ENCODE measurements at regions not wholly inside any gene's neighbourhood (a gene's known extent, or its start where the extent isn't known, plus 50 kb on each side); places are given as distances from the start of the nearest gene placed in this dataset.
"Not testable (repeated sequence)": the region's sequence is repeated elsewhere in the genome, so short reads cannot be mapped to it uniquely, and the experiment has no call there.

DNA sequence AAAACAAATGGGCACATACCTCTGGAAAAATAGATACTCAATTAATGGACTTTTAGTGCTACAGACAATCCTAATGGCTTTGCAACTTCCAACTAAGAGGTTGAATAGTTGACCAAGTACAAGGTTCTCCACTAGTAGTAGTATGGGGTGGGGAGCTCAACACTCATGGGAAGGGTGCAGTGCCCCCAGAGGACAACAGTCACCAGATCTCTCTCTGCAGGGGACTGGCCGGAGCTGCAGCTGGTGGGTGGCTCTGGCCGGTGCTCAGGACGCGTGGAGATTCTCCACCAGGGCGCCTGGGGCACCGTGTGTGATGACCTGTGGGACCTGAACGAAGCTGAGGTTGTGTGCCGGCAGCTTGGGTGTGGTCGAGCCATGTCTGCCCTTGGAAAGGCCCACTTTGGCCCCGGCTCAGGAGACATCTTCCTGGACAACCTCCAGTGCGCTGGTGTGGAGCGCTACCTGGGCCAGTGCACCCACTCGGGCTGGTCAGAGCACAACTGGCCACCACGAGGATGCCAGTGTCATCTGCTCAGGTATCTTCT lies 68.1 kb downstream of the CUZD1 start:
- H3K27ac Mint-ChIP-seq, result no peak overlapping the region
- H3K36me3 Mint-ChIP-seq, result no peaks in the 10 kb centered on the region
- no peak overlapping the region for H3K4me3 Mint-ChIP-seq
- peaks cover 6% of the 10 kb centered on the region; the same call in 1 of the 2 replicates for H3K27me3 Mint-ChIP-seq (ENCODE audit: low read depth)
- DNase-seq (ENCODE audit: low spot score) (no peak), ATAC-seq (no peak)
- peaks cover 13% of the 10 kb centered on the region for H3K4me1 Mint-ChIP-seq
- POLR2A ChIA-PET, result no interaction called here
- CTCF ChIA-PET, result interaction anchor here (0.8 kb wide), 1 partner anchor 129 kb away, joined by 3 read pairs; no protein-coding TSS in a partner anchor
- H3K9me3 Mint-ChIP-seq, result peaks cover 9% of the 10 kb centered on the region; the same call in 1 of the 2 replicates
- TF ChIP-seq MAX (CRISPR knock-in tag; IDR thresholded peaks at IDR 0.05), result no peak
- TF ChIP-seq TCF7 (CRISPR knock-in tag; IDR thresholded peaks at IDR 0.05; ENCODE audit: low read depth), result no peak
- TF ChIP-seq, protein P1, sequence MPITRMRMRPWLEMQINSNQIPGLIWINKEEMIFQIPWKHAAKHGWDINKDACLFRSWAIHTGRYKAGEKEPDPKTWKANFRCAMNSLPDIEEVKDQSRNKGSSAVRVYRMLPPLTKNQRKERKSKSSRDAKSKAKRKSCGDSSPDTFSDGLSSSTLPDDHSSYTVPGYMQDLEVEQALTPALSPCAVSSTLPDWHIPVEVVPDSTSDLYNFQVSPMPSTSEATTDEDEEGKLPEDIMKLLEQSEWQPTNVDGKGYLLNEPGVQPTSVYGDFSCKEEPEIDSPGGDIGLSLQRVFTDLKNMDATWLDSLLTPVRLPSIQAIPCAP (CRISPR knock-in tag; IDR thresholded peaks at IDR 0.05), result no peak
- TF ChIP-seq ZBTB43 (CRISPR knock-in tag; IDR thresholded peaks at IDR 0.05), result no peak
- TF ChIP-seq, protein P2, sequence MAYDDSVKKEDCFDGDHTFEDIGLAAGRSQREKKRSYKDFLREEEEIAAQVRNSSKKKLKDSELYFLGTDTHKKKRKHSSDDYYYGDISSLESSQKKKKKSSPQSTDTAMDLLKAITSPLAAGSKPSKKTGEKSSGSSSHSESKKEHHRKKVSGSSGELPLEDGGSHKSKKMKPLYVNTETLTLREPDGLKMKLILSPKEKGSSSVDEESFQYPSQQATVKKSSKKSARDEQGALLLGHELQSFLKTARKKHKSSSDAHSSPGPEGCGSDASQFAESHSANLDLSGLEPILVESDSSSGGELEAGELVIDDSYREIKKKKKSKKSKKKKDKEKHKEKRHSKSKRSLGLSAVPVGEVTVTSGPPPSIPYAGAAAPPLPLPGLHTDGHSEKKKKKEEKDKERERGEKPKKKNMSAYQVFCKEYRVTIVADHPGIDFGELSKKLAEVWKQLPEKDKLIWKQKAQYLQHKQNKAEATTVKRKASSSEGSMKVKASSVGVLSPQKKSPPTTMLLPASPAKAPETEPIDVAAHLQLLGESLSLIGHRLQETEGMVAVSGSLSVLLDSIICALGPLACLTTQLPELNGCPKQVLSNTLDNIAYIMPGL (CRISPR knock-in tag; IDR thresholded peaks at IDR 0.05), result no peak

DNA sequence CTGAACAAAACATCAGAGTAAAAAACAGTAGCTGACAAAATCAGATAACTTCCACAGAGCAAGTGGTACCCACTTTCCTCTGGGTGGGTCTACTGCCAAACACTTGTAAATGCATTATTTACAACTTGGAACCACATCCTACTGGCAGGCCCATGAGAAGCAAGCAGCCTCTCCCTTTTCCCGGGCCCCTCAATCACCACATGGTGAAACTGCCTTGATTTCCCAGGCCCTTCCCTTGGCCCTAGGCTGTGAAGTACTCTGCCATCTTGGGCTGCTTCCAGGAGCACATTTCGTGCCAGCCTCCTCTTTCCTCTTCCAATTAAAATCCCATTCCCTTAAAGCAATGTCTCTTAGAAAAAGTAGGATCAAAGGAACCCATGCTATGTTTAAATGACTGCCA lies 71.4 kb downstream of the CUZD1 start:
- TF ChIP-seq AFF4 (CRISPR knock-in tag; IDR thresholded peaks at IDR 0.05; ENCODE audit: borderline replicate concordance) (no peak), MAX (CRISPR knock-in tag; IDR thresholded peaks at IDR 0.05) (no peak), ZNF232 (CRISPR knock-in tag; IDR thresholded peaks at IDR 0.05) (no peak), NFYB (CRISPR knock-in tag; conservative IDR thresholded peaks at IDR 0.05; ENCODE audit: low read depth) (no peak), NFATC4 (CRISPR knock-in tag; IDR thresholded peaks at IDR 0.05) (no peak), TEAD4 (CRISPR knock-in tag; IDR thresholded peaks at IDR 0.05) (no peak), NFE2L1 (CRISPR knock-in tag; IDR thresholded peaks at IDR 0.05) (no peak)
- TF ChIP-seq, protein P3, sequence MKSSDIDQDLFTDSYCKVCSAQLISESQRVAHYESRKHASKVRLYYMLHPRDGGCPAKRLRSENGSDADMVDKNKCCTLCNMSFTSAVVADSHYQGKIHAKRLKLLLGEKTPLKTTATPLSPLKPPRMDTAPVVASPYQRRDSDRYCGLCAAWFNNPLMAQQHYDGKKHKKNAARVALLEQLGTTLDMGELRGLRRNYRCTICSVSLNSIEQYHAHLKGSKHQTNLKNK (CRISPR knock-in tag; IDR thresholded peaks at IDR 0.05), result no peak
- TF ChIP-seq, protein P4, sequence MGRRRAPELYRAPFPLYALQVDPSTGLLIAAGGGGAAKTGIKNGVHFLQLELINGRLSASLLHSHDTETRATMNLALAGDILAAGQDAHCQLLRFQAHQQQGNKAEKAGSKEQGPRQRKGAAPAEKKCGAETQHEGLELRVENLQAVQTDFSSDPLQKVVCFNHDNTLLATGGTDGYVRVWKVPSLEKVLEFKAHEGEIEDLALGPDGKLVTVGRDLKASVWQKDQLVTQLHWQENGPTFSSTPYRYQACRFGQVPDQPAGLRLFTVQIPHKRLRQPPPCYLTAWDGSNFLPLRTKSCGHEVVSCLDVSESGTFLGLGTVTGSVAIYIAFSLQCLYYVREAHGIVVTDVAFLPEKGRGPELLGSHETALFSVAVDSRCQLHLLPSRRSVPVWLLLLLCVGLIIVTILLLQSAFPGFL (CRISPR knock-in tag; IDR thresholded peaks at IDR 0.05; ENCODE audit: borderline replicate concordance), result no peak
- POLR2A ChIA-PET, result no interaction called here
- DNase-seq (ENCODE audit: low spot score) (no peak), ATAC-seq (no peak)
- H3K9me3 Mint-ChIP-seq, result no peaks in the 10 kb centered on the region
- peaks cover 6% of the 10 kb centered on the region; the same call in 1 of the 2 replicates for H3K27me3 Mint-ChIP-seq (ENCODE audit: low read depth)
- H3K4me1 Mint-ChIP-seq, result no peaks in the 10 kb centered on the region
- no peak overlapping the region for H3K4me3 Mint-ChIP-seq
- no peak overlapping the region for H3K27ac Mint-ChIP-seq
- H3K36me3 Mint-ChIP-seq, result no peaks in the 10 kb centered on the region
- CTCF ChIA-PET, result no interaction called here

- H3K27ac Mint-ChIP-seq; H3K36me3 Mint-ChIP-seq; H3K27me3 Mint-ChIP-seq (ENCODE audit: low read depth); POLR2A ChIA-PET; H3K4me3 Mint-ChIP-seq; DNase-seq (ENCODE audit: low spot score); H3K9me3 Mint-ChIP-seq; H3K4me1 Mint-ChIP-seq; CTCF ChIA-PET; ATAC-seq: not testable (repeated sequence)
Measured at GRCh38 chr10:122771404-122771803, 71.8 kb upstream of the C10orf120 start.
